WTC11 (cell line): ENCODE measurements at regions not wholly inside any gene's neighbourhood (a gene's known extent, or its start where the extent isn't known, plus 50 kb on each side); places are given as distances from the start of the nearest gene placed in this dataset.

Experiments
- ATAC-seq: fragments of 200-7000 bp; cut with Tn5 transposase; 2 replicates; pipeline ENCODE4 v1.10.0; 2021; ENCODE audit warnings: mild to moderate bottlenecking, moderate library complexity
- CTCF ChIA-PET: fragments of 300-600 bp; sonication (Branson Sonifier 250); formaldehyde crosslinking; loops from one replicate; lab custom pipeline; 2021; ENCODE audit warnings: antibody characterized with exemption; lab: Charles Lee
- POLR2A ChIA-PET: fragments of 350-600 bp; sonication (Branson Sonifier 250); formaldehyde crosslinking; loops from one replicate; lab custom pipeline; 2021; ENCODE audit warnings: antibody characterized with exemption; lab: Charles Lee
- DNase-seq: peaks from one replicate; pipeline ENCODE4 v3.0.0; 2021; ENCODE audit warnings: low spot score
- H3K27ac Mint-ChIP-seq: 2 replicates; pipeline ENCODE4 v1.8.0; 2021; ENCODE audit warnings: mixed read lengths
- H3K27me3 Mint-ChIP-seq: 2 replicates; pipeline ENCODE4 v1.8.0; 2021; ENCODE audit warnings: low read depth, mild to moderate bottlenecking, moderate library complexity, mixed read lengths
- H3K36me3 Mint-ChIP-seq: 2 replicates; pipeline ENCODE4 v1.8.0; 2021; ENCODE audit warnings: mixed read lengths
- H3K4me1 Mint-ChIP-seq: 2 replicates; pipeline ENCODE4 v1.8.0; 2022; ENCODE audit warnings: mixed read lengths
- H3K4me3 Mint-ChIP-seq: 2 replicates; pipeline ENCODE4 v1.8.0; 2021; ENCODE audit warnings: mild to moderate bottlenecking, moderate library complexity, mixed read lengths
- H3K9me3 Mint-ChIP-seq: 2 replicates; pipeline ENCODE4 v1.8.0; 2021; ENCODE audit warnings: mixed read lengths
- ATF1 ChIP-seq: sonication (generic); formaldehyde crosslinking; IDR thresholded peaks from 2 replicates; pipeline ENCODE4 v1.8.1; 2023; ENCODE audit warnings: mild to moderate bottlenecking, moderate library complexity, missing genetic modification reagents
- E2F4 ChIP-seq: sonication (generic); formaldehyde crosslinking; IDR thresholded peaks from 2 replicates; pipeline ENCODE4 v1.8.1; 2022; ENCODE audit warnings: low read depth, mild to moderate bottlenecking, moderate library complexity, missing genetic modification reagents, borderline replicate concordance
- ESRRA ChIP-seq: sonication (generic); formaldehyde crosslinking; IDR thresholded peaks from 2 replicates; pipeline ENCODE4 v1.8.1; 2022; ENCODE audit warnings: mild to moderate bottlenecking, missing genetic modification reagents, borderline replicate concordance
- FOXJ3 ChIP-seq: sonication (generic); formaldehyde crosslinking; IDR thresholded peaks from 2 replicates; pipeline ENCODE4 v1.9.0; 2021; ENCODE audit warnings: missing genetic modification reagents, mild to moderate bottlenecking, borderline replicate concordance
- HMGXB4 ChIP-seq: sonication (generic); formaldehyde crosslinking; IDR thresholded peaks from 2 replicates; pipeline ENCODE4 v1.8.1; 2023; ENCODE audit warnings: mild to moderate bottlenecking, moderate library complexity, missing genetic modification reagents
- JUN ChIP-seq: sonication (generic); formaldehyde crosslinking; IDR thresholded peaks from 2 replicates; pipeline ENCODE4 v1.8.0; 2023; ENCODE audit warnings: mild to moderate bottlenecking, missing genetic modification reagents
- NR1H2 ChIP-seq: sonication (generic); formaldehyde crosslinking; IDR thresholded peaks from 2 replicates; pipeline ENCODE4 v1.9.0; 2021; ENCODE audit warnings: mild to moderate bottlenecking, moderate library complexity, missing genetic modification reagents
- NR3C1 ChIP-seq: sonication (generic); formaldehyde crosslinking; conservative IDR thresholded peaks from 2 replicates; pipeline ENCODE4 v1.8.1; 2023; ENCODE audit warnings: low read depth, mild to moderate bottlenecking, missing genetic modification reagents
- PRDM15 ChIP-seq: sonication (generic); formaldehyde crosslinking; IDR thresholded peaks from 2 replicates; pipeline ENCODE4 v1.8.0; 2022; ENCODE audit warnings: missing genetic modification reagents
- PREB ChIP-seq: sonication (generic); formaldehyde crosslinking; IDR thresholded peaks from 2 replicates; pipeline ENCODE4 v1.8.1; 2022; ENCODE audit warnings: mild to moderate bottlenecking, missing genetic modification reagents, moderate library complexity, borderline replicate concordance
- RORB ChIP-seq: fragments of 250-450 bp; sonication (Bioruptor Pico); IDR thresholded peaks from 2 replicates; pipeline ENCODE4 v1.9.0; 2021; ENCODE audit warnings: mild to moderate bottlenecking
- SOX15 ChIP-seq: fragments of 250-450 bp; sonication (Bioruptor Pico); IDR thresholded peaks from 2 replicates; pipeline ENCODE4 v1.9.0; 2021; ENCODE audit warnings: mild to moderate bottlenecking
- TEAD4 ChIP-seq: sonication (generic); formaldehyde crosslinking; IDR thresholded peaks from 2 replicates; pipeline ENCODE4 v1.8.0; 2022; ENCODE audit warnings: mild to moderate bottlenecking, missing genetic modification reagents
- TP53 ChIP-seq: sonication (generic); formaldehyde crosslinking; IDR thresholded peaks from 2 replicates; pipeline ENCODE4 v1.8.1; 2023; ENCODE audit warnings: mild to moderate bottlenecking, missing genetic modification reagents
- ZBTB21 ChIP-seq: sonication (generic); formaldehyde crosslinking; IDR thresholded peaks from 2 replicates; pipeline ENCODE4 v1.8.1; 2023; ENCODE audit warnings: mild to moderate bottlenecking, missing genetic modification reagents, borderline replicate concordance
- ZNF121 ChIP-seq: sonication (generic); formaldehyde crosslinking; IDR thresholded peaks from 2 replicates; pipeline ENCODE4 v1.8.0; 2023; ENCODE audit warnings: missing genetic modification reagents
- ZNF219 ChIP-seq: sonication (generic); formaldehyde crosslinking; IDR thresholded peaks from 2 replicates; pipeline ENCODE4 v1.8.0; 2023; ENCODE audit warnings: missing genetic modification reagents, mild to moderate bottlenecking, borderline replicate concordance
- ZNF532 ChIP-seq: fragments of 250-450 bp; sonication (Bioruptor Pico); IDR thresholded peaks from 2 replicates; pipeline ENCODE4 v1.9.0; 2021; ENCODE audit warnings: mild to moderate bottlenecking, borderline replicate concordance

GRCh38 chr4:122091836-122092405 is 60.2 kb upstream of the BLTP1 start:
- Mint-ChIP-seq H3K27me3 (peaks cover 14% of the 10 kb centered on the region), H3K27ac (no peak overlapping the region), H3K4me3 (no peak overlapping the region), H3K9me3 (no peaks in the 10 kb centered on the region), H3K4me1 (no peaks in the 10 kb centered on the region), H3K36me3 (no peaks in the 10 kb centered on the region)
- CTCF ChIA-PET: no interaction called here
- POLR2A ChIA-PET: no interaction called here
- TF ChIP-seq PRDM15 (no peak), PREB (CRISPR knock-in tag) (no peak), ZBTB21 (CRISPR knock-in tag) (no peak), NR3C1 (CRISPR knock-in tag) (no peak), ZNF121 (CRISPR knock-in tag) (no peak), HMGXB4 (CRISPR knock-in tag) (no peak), ATF1 (no peak), SOX15 (no peak), FOXJ3 (CRISPR knock-in tag) (no peak), RORB (CRISPR knock-in tag) (no peak)
- no peak for DNase-seq
- no peak for ATAC-seq

GRCh38 chr4:122091397-122091796 is 60.7 kb upstream of the BLTP1 start:
- peaks cover 11% of the 10 kb centered on the region for H3K27me3 Mint-ChIP-seq
- DNase-seq: no peak
- H3K36me3 Mint-ChIP-seq: no peaks in the 10 kb centered on the region
- H3K4me3 Mint-ChIP-seq: no peak overlapping the region
- ATAC-seq: no peak
- ChIA-PET CTCF (no interaction called here), POLR2A (no interaction called here)
- H3K9me3 Mint-ChIP-seq: no peaks in the 10 kb centered on the region
- no peaks in the 10 kb centered on the region for H3K4me1 Mint-ChIP-seq
- no peak overlapping the region for H3K27ac Mint-ChIP-seq
- TF ChIP-seq TP53 (CRISPR knock-in tag) (no peak), TEAD4 (CRISPR knock-in tag) (no peak), JUN (CRISPR knock-in tag) (no peak), NR1H2 (no peak), ZNF532 (no peak), ZNF219 (no peak), E2F4 (no peak), ESRRA (CRISPR knock-in tag) (no peak)
